ENCODE measurements at regions not wholly inside any gene's neighbourhood (a gene's known extent, or its start where the extent isn't known, plus 50 kb on each side); places are given as distances from the start of the nearest gene placed in this dataset.

- DNase-seq (ENCODE audit: low spot score), result no peak
These were observed 352.1 kb upstream of the GATB start for GRCh38 chr4:152112887-152113286.

GRCh38 chr4:152112190-152112589, 351.4 kb upstream of the GATB start:
- DNase-seq (ENCODE audit: low spot score), result no peak

- no peak for DNase-seq (ENCODE audit: low spot score)
These were observed 350.0 kb upstream of the GATB start for GRCh38 chr4:152110780-152111179.

- no peak for DNase-seq (ENCODE audit: low spot score)
These were observed 349.0 kb upstream of the GATB start for GRCh38 chr4:152109531-152110509.

- DNase-seq (ENCODE audit: low spot score), result no peak
These were observed 347.1 kb upstream of the GATB start for GRCh38 chr4:152107736-152108500.

- no peak for DNase-seq (ENCODE audit: low spot score)
These were observed 346.0 kb upstream of the GATB start for GRCh38 chr4:152106781-152107321.

- no peak for DNase-seq (ENCODE audit: low spot score)
These were observed 345.4 kb upstream of the GATB start for GRCh38 chr4:152106113-152106763.

GRCh38 chr4:152104901-152105357, 344.1 kb upstream of the GATB start:
- DNase-seq (ENCODE audit: low spot score), result no peak

- no peak for DNase-seq (ENCODE audit: low spot score)
These were observed 343.5 kb upstream of the GATB start for GRCh38 chr4:152104356-152104755.

- DNase-seq (ENCODE audit: low spot score), result no peak
These were observed 342.5 kb upstream of the GATB start for GRCh38 chr4:152103181-152103901.

- DNase-seq (ENCODE audit: low spot score), result no peak
These were observed 341.7 kb upstream of the GATB start for GRCh38 chr4:152102436-152103000.

- DNase-seq (ENCODE audit: low spot score), result no peak
These were observed 341.0 kb upstream of the GATB start for GRCh38 chr4:152101556-152102435.

- DNase-seq (ENCODE audit: low spot score), result no peak
These were observed 339.8 kb upstream of the GATB start for GRCh38 chr4:152100379-152101201.

- DNase-seq (ENCODE audit: low spot score), result no peak
These were observed 339.2 kb upstream of the GATB start for GRCh38 chr4:152099981-152100378.

- no peak for DNase-seq (ENCODE audit: low spot score)
These were observed 338.7 kb upstream of the GATB start for GRCh38 chr4:152099555-152099954.

GRCh38 chr4:152099061-152099425, 338.2 kb upstream of the GATB start:
- DNase-seq (ENCODE audit: low spot score), result no peak

GRCh38 chr4:152098365-152099060, 337.7 kb upstream of the GATB start:
- no peak for DNase-seq (ENCODE audit: low spot score)

GRCh38 chr4:152097371-152097770, 336.6 kb upstream of the GATB start:
- no peak for DNase-seq (ENCODE audit: low spot score)

- DNase-seq (ENCODE audit: low spot score), result no peak
These were observed 334.9 kb upstream of the GATB start for GRCh38 chr4:152095701-152096070.

Measured in HuH-7.5 (cell line).